HEK293 (cell line): ENCODE measurements at regions not wholly inside any gene's neighbourhood (a gene's known extent, or its start where the extent isn't known, plus 50 kb on each side); places are given as distances from the start of the nearest gene placed in this dataset.

ENCODE experiments used
- BCL6B ChIP-seq: fragments of 450-650 bp; formaldehyde crosslinking; IDR thresholded peaks from 2 replicates; pipeline ENCODE4 v1.5.1; 2017; ENCODE audit warnings: missing biosample characterization, missing genetic modification characterization
- HOXA7 ChIP-seq: sonication (generic); formaldehyde crosslinking; IDR thresholded peaks from 2 replicates; pipeline ENCODE4 v1.8.1; 2022; ENCODE audit warnings: missing genetic modification reagents, borderline replicate concordance
- IKZF3 ChIP-seq: fragments of 450-650 bp; IDR thresholded peaks from 2 replicates; pipeline ENCODE4 v1.5.0; 2018; ENCODE audit warnings: missing biosample characterization, mild to moderate bottlenecking, missing genetic modification characterization, moderate library complexity
- KLF1 ChIP-seq: fragments of 450-650 bp; formaldehyde crosslinking; IDR thresholded peaks from 2 replicates; pipeline ENCODE4 v1.5.1; 2016; ENCODE audit warnings: missing biosample characterization, missing genetic modification characterization
- KLF7 ChIP-seq: fragments of 450-650 bp; formaldehyde crosslinking; IDR thresholded peaks from 2 replicates; pipeline ENCODE4 v1.5.1; 2016; ENCODE audit warnings: missing biosample characterization, missing genetic modification characterization, borderline replicate concordance
- MZF1 ChIP-seq: fragments of 450-650 bp; formaldehyde crosslinking; IDR thresholded peaks from 2 replicates; pipeline ENCODE4 v1.5.1; 2017; ENCODE audit warnings: missing biosample characterization, missing genetic modification characterization, borderline replicate concordance
- REST ChIP-seq: fragments of 450-650 bp; formaldehyde crosslinking; IDR thresholded peaks from 2 replicates; pipeline ENCODE4 v1.5.1; 2016; ENCODE audit warnings: missing biosample characterization, missing genetic modification characterization
- SCRT2 ChIP-seq: fragments of 450-650 bp; formaldehyde crosslinking; IDR thresholded peaks from 2 replicates; pipeline ENCODE4 v1.5.1; 2016; ENCODE audit warnings: missing biosample characterization, missing genetic modification characterization
- SP2 ChIP-seq: fragments of 450-650 bp; formaldehyde crosslinking; IDR thresholded peaks from 2 replicates; pipeline ENCODE4 v1.5.1; 2016; ENCODE audit warnings: missing biosample characterization, missing genetic modification characterization
- SP3 ChIP-seq: fragments of 450-650 bp; formaldehyde crosslinking; IDR thresholded peaks from 2 replicates; pipeline ENCODE4 v1.5.1; 2016; ENCODE audit warnings: missing biosample characterization, missing genetic modification characterization
- TCF7L2 ChIP-seq: IDR thresholded peaks from 2 replicates; pipeline ENCODE4 v1.6.1; 2011; ENCODE audit warnings: low read depth, mild to moderate bottlenecking, inconsistent platforms, low read length, moderate library complexity, borderline replicate concordance
- WT1 ChIP-seq: fragments of 450-650 bp; formaldehyde crosslinking; IDR thresholded peaks from 2 replicates; pipeline ENCODE4 v1.5.1; 2016; ENCODE audit warnings: missing biosample characterization, missing genetic modification characterization
- ZBTB21 ChIP-seq: fragments of 450-650 bp; formaldehyde crosslinking; IDR thresholded peaks from 2 replicates; pipeline ENCODE4 v1.5.1; 2017; ENCODE audit warnings: missing biosample characterization, missing genetic modification characterization
- ZFP37 ChIP-seq: fragments of 450-650 bp; formaldehyde crosslinking; IDR thresholded peaks from 2 replicates; pipeline ENCODE4 v1.5.1; 2016; ENCODE audit warnings: missing biosample characterization, missing genetic modification characterization
- ZNF10 ChIP-seq: fragments of 450-650 bp; formaldehyde crosslinking; IDR thresholded peaks from 2 replicates; pipeline ENCODE4 v1.5.1; 2017; ENCODE audit warnings: missing biosample characterization, missing genetic modification characterization
- ZNF140 ChIP-seq: fragments of 450-650 bp; formaldehyde crosslinking; IDR thresholded peaks from 2 replicates; pipeline ENCODE4 v1.5.1; 2016; ENCODE audit warnings: missing biosample characterization, missing genetic modification characterization
- ZNF146 ChIP-seq: fragments of 450-650 bp; formaldehyde crosslinking; IDR thresholded peaks from 2 replicates; pipeline ENCODE4 v1.5.1; 2016; ENCODE audit warnings: missing biosample characterization, missing genetic modification characterization
- ZNF18 ChIP-seq: fragments of 450-650 bp; formaldehyde crosslinking; IDR thresholded peaks from 2 replicates; pipeline ENCODE4 v1.5.1; 2016; ENCODE audit warnings: missing biosample characterization, missing genetic modification characterization
- ZNF19 ChIP-seq: fragments of 450-650 bp; formaldehyde crosslinking; IDR thresholded peaks from 2 replicates; pipeline ENCODE4; 2016; ENCODE audit warnings: missing biosample characterization, missing genetic modification characterization, low read depth
- ZNF202 ChIP-seq: fragments of 450-650 bp; formaldehyde crosslinking; IDR thresholded peaks from 2 replicates; pipeline ENCODE4 v1.5.1; 2016; ENCODE audit warnings: missing biosample characterization, missing genetic modification characterization, borderline replicate concordance
- ZNF274 ChIP-seq, 2 experiments: fragments of 200-500 bp in 1 of 2; fragments of 450-650 bp in 1 of 2; sonication (Bioruptor generic) in 1 of 2; formaldehyde crosslinking in 1 of 2; IDR thresholded peaks; 2 replicates each; pipeline versions ENCODE4 v1.5.1 to v1.6.1; 2014 to 2016; ENCODE audit warnings: borderline replicate concordance in 1 of 2, inconsistent platforms in 1 of 2, low read length in 1 of 2, missing biosample characterization in 1 of 2, missing genetic modification characterization in 1 of 2
- ZNF449 ChIP-seq: fragments of 450-650 bp; formaldehyde crosslinking; IDR thresholded peaks from 2 replicates; pipeline ENCODE4 v1.5.1; 2017; ENCODE audit warnings: missing biosample characterization, mild to moderate bottlenecking, missing genetic modification characterization, moderate library complexity
- ZNF48 ChIP-seq: fragments of 450-650 bp; formaldehyde crosslinking; IDR thresholded peaks from 2 replicates; pipeline ENCODE4 v1.5.1; 2016; ENCODE audit warnings: missing biosample characterization, missing genetic modification characterization
- ZNF521 ChIP-seq: fragments of 450-650 bp; formaldehyde crosslinking; IDR thresholded peaks from 2 replicates; pipeline ENCODE4 v1.5.1; 2017; ENCODE audit warnings: missing biosample characterization, mild to moderate bottlenecking, missing genetic modification characterization
- ZNF558 ChIP-seq: fragments of 450-650 bp; formaldehyde crosslinking; IDR thresholded peaks from 2 replicates; pipeline ENCODE4 v1.5.1; 2016; ENCODE audit warnings: missing biosample characterization, missing genetic modification characterization
- ZNF747 ChIP-seq: fragments of 450-650 bp; formaldehyde crosslinking; IDR thresholded peaks from 2 replicates; pipeline ENCODE4 v1.5.1; 2016; ENCODE audit warnings: missing biosample characterization, missing genetic modification characterization
- ZNF792 ChIP-seq: fragments of 450-650 bp; formaldehyde crosslinking; IDR thresholded peaks from 2 replicates; pipeline ENCODE4 v1.5.1; 2016; ENCODE audit warnings: missing biosample characterization, missing genetic modification characterization
- ZNF830 ChIP-seq: fragments of 450-650 bp; IDR thresholded peaks from 2 replicates; pipeline ENCODE4 v1.5.0; 2018; ENCODE audit warnings: missing biosample characterization, missing genetic modification characterization, low read depth, mild to moderate bottlenecking, moderate library complexity
- ZSCAN18 ChIP-seq: fragments of 450-650 bp; formaldehyde crosslinking; IDR thresholded peaks from 2 replicates; pipeline ENCODE4 v1.5.1; 2016; ENCODE audit warnings: missing biosample characterization, missing genetic modification characterization
- ZSCAN4 ChIP-seq: fragments of 450-650 bp; formaldehyde crosslinking; IDR thresholded peaks from 2 replicates; pipeline ENCODE4 v1.5.1; 2017; ENCODE audit warnings: missing biosample characterization, missing genetic modification characterization

- no peak for TF ChIP-seq ZSCAN18
- TF ChIP-seq KLF1 (tag by site-specific recombination): peak; percentile 21; the same call in 1 of the 2 replicates
- TF ChIP-seq REST (tag by site-specific recombination): no peak
- no peak for TF ChIP-seq WT1
- TF ChIP-seq ZNF202 (tag by site-specific recombination): no peak
- TF ChIP-seq MZF1 (tag by site-specific recombination): no peak
- no peak for TF ChIP-seq ZNF140 (tag by site-specific recombination)
- no peak for TF ChIP-seq ZNF274 (IDR thresholded peaks at IDR 0.05; ENCODE audit: low read length)
- TF ChIP-seq ZNF274 (tag by site-specific recombination; IDR thresholded peaks at IDR 0.05; ENCODE audit: borderline replicate concordance): no peak
- no peak for TF ChIP-seq ZNF19
- no peak for TF ChIP-seq ZNF146 (tag by site-specific recombination)
- no peak for TF ChIP-seq KLF7 (tag by site-specific recombination)
- TF ChIP-seq ZNF558 (tag by site-specific recombination): no peak
- peak; percentile 50 for TF ChIP-seq SCRT2 (tag by site-specific recombination)
- TF ChIP-seq ZNF830 (tag by site-specific recombination): no peak
- TF ChIP-seq SP3 (tag by site-specific recombination): peak; percentile 78
- no peak for TF ChIP-seq ZNF18
- TF ChIP-seq ZNF792 (tag by site-specific recombination): no peak
- TF ChIP-seq IKZF3 (tag by site-specific recombination): no peak
- TF ChIP-seq ZNF449 (tag by site-specific recombination): no peak
- no peak for TF ChIP-seq ZSCAN4 (tag by site-specific recombination)
- TF ChIP-seq BCL6B (tag by site-specific recombination): no peak
- TF ChIP-seq ZNF48 (tag by site-specific recombination): no peak
- TF ChIP-seq HOXA7: no peak
- TF ChIP-seq ZNF747 (tag by site-specific recombination): no peak
- no peak for TF ChIP-seq ZNF521 (tag by site-specific recombination)
- TF ChIP-seq ZNF10 (tag by site-specific recombination): no peak
- no peak for TF ChIP-seq TCF7L2
- TF ChIP-seq SP2 (tag by site-specific recombination): peak; percentile 80
- no peak for TF ChIP-seq ZFP37 (tag by site-specific recombination)
- peak; percentile 99 for TF ChIP-seq ZBTB21 (tag by site-specific recombination)
Observed at GRCh38 chr1:9428601-9429341, 110.5 kb upstream of the SLC25A33 start (continued).
